Tongue (tissue), 1 donor: ENCODE measurements at regions not wholly inside any gene's neighbourhood (a gene's known extent, or its start where the extent isn't known, plus 50 kb on each side); places are given as distances from the start of the nearest gene placed in this dataset.

Experiments used
- DNase-seq: peaks from one replicate; pipeline ENCODE4 v3.0.0-alpha.2; 2015

- no peak for DNase-seq
These were observed 1130.0 kb downstream of the TSN start for GRCh38 chr2:122885436-122885835.

GRCh38 chr2:122886479-122887145 is 1131.2 kb downstream of the TSN start:
- DNase-seq, result no peak

- no peak for DNase-seq
These were observed 1125.5 kb upstream of the CNTNAP5 start for GRCh38 chr2:122899614-122900013.

- no peak for DNase-seq
These were observed 1119.7 kb upstream of the CNTNAP5 start for GRCh38 chr2:122905431-122905830.

- DNase-seq, result no peak
These were observed 1116.9 kb upstream of the CNTNAP5 start for GRCh38 chr2:122908159-122908558.

- no peak for DNase-seq
These were observed 1097.9 kb upstream of the CNTNAP5 start for GRCh38 chr2:122927197-122927596.

- no peak for DNase-seq
These were observed 1097.2 kb upstream of the CNTNAP5 start for GRCh38 chr2:122927710-122928557.

- DNase-seq, result no peak
These were observed 1095.7 kb upstream of the CNTNAP5 start for GRCh38 chr2:122929347-122929746.

- DNase-seq, result no peak
These were observed 1089.6 kb upstream of the CNTNAP5 start for GRCh38 chr2:122935506-122935905.

- DNase-seq, result no peak
These were observed 1085.3 kb upstream of the CNTNAP5 start for GRCh38 chr2:122939796-122940195.

GRCh38 chr2:122949523-122949922 is 1075.6 kb upstream of the CNTNAP5 start:
- DNase-seq, result no peak

GRCh38 chr2:122955776-122956175 is 1069.3 kb upstream of the CNTNAP5 start:
- DNase-seq, result peak; percentile 59

- peak; percentile 85 for DNase-seq
These were observed 1064.1 kb upstream of the CNTNAP5 start for GRCh38 chr2:122960759-122961641.

GRCh38 chr2:122966461-122966860 is 1058.6 kb upstream of the CNTNAP5 start:
- no peak for DNase-seq

- DNase-seq, result no peak
These were observed 1047.5 kb upstream of the CNTNAP5 start for GRCh38 chr2:122977580-122977979.

- DNase-seq, result peak; percentile 87
These were observed 1044.4 kb upstream of the CNTNAP5 start for GRCh38 chr2:122980671-122981070.

GRCh38 chr2:122982936-122983335 is 1042.2 kb upstream of the CNTNAP5 start:
- DNase-seq, result no peak

GRCh38 chr2:122988395-122989221 is 1036.5 kb upstream of the CNTNAP5 start:
- no peak for DNase-seq

GRCh38 chr2:122993592-122993991 is 1031.5 kb upstream of the CNTNAP5 start:
- no peak for DNase-seq

- no peak for DNase-seq
These were observed 1025.8 kb upstream of the CNTNAP5 start for GRCh38 chr2:122999258-122999657.

- DNase-seq, result no peak
These were observed 1025.3 kb upstream of the CNTNAP5 start for GRCh38 chr2:122999821-123000220.
